ENCODE measurements at regions not wholly inside any gene's neighbourhood (a gene's known extent, or its start where the extent isn't known, plus 50 kb on each side); places are given as distances from the start of the nearest gene placed in this dataset.

DNA sequence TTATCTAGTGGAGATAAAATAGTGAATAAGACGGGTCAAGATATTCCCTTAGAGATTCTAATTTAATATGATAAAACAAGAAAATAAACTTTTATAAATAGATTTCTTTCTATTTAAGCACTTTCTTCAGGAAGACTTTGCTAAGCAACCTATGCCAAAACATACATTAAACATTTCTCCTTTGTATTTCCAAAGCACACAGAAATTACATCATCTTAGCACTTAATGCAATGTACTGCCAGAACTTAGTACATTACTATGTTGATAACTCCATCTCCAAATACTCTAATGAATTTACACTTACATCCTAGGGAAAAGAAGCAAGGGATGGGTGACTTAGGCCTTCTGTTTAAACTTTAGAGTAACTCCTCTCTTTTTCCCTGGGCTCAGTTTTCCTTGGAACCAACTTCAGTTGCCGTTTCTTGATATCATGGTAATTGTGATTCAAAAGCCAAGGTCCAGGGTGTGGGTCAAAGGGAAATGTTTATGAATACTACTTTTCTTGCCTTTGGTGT lies 322.6 kb upstream of the PCDH20 start:
- intact Hi-C loops (cut with DNase I; ENCODE audit: low total_unique reads) (no loop called here), in situ Hi-C loops (cut with MboI; ENCODE audit: low sequenced_read_pairs in 4 of 4) (no loop called here)
- TF ChIP-seq, protein P1, sequence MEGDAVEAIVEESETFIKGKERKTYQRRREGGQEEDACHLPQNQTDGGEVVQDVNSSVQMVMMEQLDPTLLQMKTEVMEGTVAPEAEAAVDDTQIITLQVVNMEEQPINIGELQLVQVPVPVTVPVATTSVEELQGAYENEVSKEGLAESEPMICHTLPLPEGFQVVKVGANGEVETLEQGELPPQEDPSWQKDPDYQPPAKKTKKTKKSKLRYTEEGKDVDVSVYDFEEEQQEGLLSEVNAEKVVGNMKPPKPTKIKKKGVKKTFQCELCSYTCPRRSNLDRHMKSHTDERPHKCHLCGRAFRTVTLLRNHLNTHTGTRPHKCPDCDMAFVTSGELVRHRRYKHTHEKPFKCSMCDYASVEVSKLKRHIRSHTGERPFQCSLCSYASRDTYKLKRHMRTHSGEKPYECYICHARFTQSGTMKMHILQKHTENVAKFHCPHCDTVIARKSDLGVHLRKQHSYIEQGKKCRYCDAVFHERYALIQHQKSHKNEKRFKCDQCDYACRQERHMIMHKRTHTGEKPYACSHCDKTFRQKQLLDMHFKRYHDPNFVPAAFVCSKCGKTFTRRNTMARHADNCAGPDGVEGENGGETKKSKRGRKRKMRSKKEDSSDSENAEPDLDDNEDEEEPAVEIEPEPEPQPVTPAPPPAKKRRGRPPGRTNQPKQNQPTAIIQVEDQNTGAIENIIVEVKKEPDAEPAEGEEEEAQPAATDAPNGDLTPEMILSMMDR (IDR thresholded peaks at IDR 0.05 in 4 of 5, conservative IDR thresholded peaks at IDR 0.05 in 1 of 5): no peak
- TF ChIP-seq POLR2A (IDR thresholded peaks at IDR 0.05): no peak
- no peaks in the 10 kb centered on the region for H3K9me3 ChIP-seq
- ATAC-seq (no peak), DNase-seq (no peak)
- H3K4me1 ChIP-seq: no peaks in the 10 kb centered on the region
- H3K27ac ChIP-seq: no peak overlapping the region
- H3K36me3 ChIP-seq: no peaks in the 10 kb centered on the region
- H3K4me3 ChIP-seq: no peak overlapping the region
- no peaks in the 10 kb centered on the region for H3K27me3 ChIP-seq

DNA sequence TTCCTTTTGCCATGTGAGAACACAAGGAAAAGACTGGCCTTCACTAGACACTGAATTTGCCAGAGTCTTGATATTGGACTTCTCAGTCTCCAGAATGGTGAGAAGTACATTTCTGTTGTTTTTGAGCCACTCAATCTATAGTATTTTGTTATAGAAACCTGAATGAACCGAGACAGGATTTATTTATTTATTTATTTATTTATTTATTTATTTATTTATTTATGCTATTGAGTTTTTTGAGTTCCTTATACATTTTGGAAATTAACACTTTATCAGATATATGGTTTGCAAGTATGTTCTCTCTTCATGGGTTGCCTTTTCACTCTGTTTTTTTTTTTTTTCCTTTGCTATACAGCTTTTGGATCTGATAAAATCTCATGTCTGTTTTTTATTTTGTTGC lies 319.0 kb upstream of the PCDH20 start:
- no peak overlapping the region for H3K27ac ChIP-seq
- in situ Hi-C loops (cut with MboI; ENCODE audit: low sequenced_read_pairs in 4 of 4) (no loop called here), intact Hi-C loops (cut with DNase I; ENCODE audit: low total_unique reads) (no loop called here)
- H3K36me3 ChIP-seq: no peaks in the 10 kb centered on the region
- DNase-seq (no peak), ATAC-seq (no peak)
- H3K4me3 ChIP-seq: no peak overlapping the region
- no peak for TF ChIP-seq POLR2A (IDR thresholded peaks at IDR 0.05)
- TF ChIP-seq, protein P1 (IDR thresholded peaks at IDR 0.05 in 4 of 5, conservative IDR thresholded peaks at IDR 0.05 in 1 of 5): no peak
- H3K27me3 ChIP-seq: no peaks in the 10 kb centered on the region
- H3K4me1 ChIP-seq: no peaks in the 10 kb centered on the region
- H3K9me3 ChIP-seq: no peaks in the 10 kb centered on the region

DNA sequence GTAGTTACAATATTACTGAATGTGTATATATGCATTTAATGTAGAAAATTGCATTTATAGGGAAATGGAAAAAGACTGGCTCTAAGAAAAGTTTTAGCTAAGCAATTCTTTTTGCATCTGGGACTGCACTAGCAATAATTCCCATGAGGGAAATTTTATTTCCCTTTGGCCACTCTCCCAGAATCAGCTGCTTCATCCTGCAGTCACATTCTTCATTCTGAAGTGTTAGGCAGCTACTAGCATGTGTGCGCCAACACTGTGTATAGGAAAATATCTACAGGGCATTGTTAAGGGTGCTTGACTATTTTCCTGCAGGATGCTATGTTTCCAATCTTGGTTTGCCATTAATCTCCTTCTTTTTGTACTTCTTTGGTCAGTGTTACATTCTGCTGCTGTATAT lies 312.8 kb upstream of the PCDH20 start:
- no peak for DNase-seq

DNA sequence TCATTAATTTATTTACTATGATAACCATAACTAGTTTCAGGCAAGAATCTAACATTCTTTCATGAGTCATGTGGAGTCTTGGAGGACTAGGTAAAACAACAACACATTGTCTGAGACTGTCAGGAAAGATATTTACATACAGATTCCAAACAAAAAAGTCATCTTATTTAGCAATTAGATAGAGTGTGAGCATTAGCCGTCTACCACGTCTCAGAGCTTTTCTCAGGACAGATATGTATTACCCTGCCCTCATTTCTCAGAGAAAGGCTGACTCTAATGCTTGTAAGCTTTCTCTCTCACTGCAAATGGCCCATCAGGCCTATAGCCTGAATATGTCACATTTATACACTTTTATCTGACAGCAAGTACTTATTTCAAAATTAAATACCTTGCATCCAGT lies 312.1 kb upstream of the PCDH20 start:
- Histone ChIP-seq H3K4me1 (no peaks in the 10 kb centered on the region), H3K4me3 (no peak overlapping the region), H3K9me3 (no peaks in the 10 kb centered on the region), H3K27ac (no peak overlapping the region), H3K27me3 (no peaks in the 10 kb centered on the region), H3K36me3 (no peaks in the 10 kb centered on the region)
- no peak for ATAC-seq
- TF ChIP-seq, protein P1 (IDR thresholded peaks at IDR 0.05 in 4 of 5, conservative IDR thresholded peaks at IDR 0.05 in 1 of 5): no peak
- TF ChIP-seq POLR2A (IDR thresholded peaks at IDR 0.05): no peak
- DNase-seq: no peak
- in situ Hi-C loops (cut with MboI; ENCODE audit: low sequenced_read_pairs in 4 of 4) (no loop called here), intact Hi-C loops (cut with DNase I; ENCODE audit: low total_unique reads) (no loop called here)

More for the DNA sequence above, 312.8 kb upstream of the PCDH20 start:
- H3K27ac ChIP-seq: no peak overlapping the region
- H3K4me1 ChIP-seq: no peaks in the 10 kb centered on the region
- in situ Hi-C loops (cut with MboI; ENCODE audit: low sequenced_read_pairs in 4 of 4) (no loop called here), intact Hi-C loops (cut with DNase I; ENCODE audit: low total_unique reads) (no loop called here)
- H3K27me3 ChIP-seq: no peaks in the 10 kb centered on the region
- no peak overlapping the region for H3K4me3 ChIP-seq
- no peaks in the 10 kb centered on the region for H3K9me3 ChIP-seq
- H3K36me3 ChIP-seq: no peaks in the 10 kb centered on the region
- ATAC-seq: no peak
- TF ChIP-seq POLR2A (IDR thresholded peaks at IDR 0.05): no peak
- TF ChIP-seq, protein P1 (IDR thresholded peaks at IDR 0.05 in 4 of 5, conservative IDR thresholded peaks at IDR 0.05 in 1 of 5): no peak

DNA sequence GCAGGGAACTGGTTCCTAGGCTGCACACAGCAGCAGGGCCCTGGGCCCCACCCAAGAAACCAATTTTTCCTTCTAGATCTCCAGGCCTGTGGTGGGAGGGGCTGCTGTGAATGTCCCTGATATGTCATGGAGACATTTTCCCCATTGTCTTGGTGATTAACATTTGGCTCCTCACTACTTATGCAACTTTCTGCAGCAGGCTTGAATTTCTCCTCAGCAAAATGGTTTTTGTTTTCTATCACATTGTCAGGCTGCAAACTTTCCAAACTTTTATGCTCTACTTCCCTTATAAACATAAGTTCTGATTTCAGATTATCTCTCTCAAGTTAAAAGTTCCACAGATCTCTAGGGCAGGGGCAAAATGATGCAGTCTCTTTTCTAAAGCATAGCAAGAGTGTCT lies 310.2 kb upstream of the PCDH20 start:
- Histone ChIP-seq H3K27ac (no peak overlapping the region), H3K9me3 (no peaks in the 10 kb centered on the region), H3K4me1 (no peaks in the 10 kb centered on the region), H3K27me3 (no peaks in the 10 kb centered on the region), H3K4me3 (no peak overlapping the region), H3K36me3 (no peaks in the 10 kb centered on the region)
- no peak for DNase-seq
- TF ChIP-seq, protein P1 (IDR thresholded peaks at IDR 0.05 in 4 of 5, conservative IDR thresholded peaks at IDR 0.05 in 1 of 5): no peak
- TF ChIP-seq POLR2A (IDR thresholded peaks at IDR 0.05): no peak
- intact Hi-C loops (cut with DNase I; ENCODE audit: low total_unique reads) (no loop called here), in situ Hi-C loops (cut with MboI; ENCODE audit: low sequenced_read_pairs in 4 of 4) (no loop called here)
- ATAC-seq: no peak

Measured in gastrocnemius medialis (tissue), 4 donors.